H9 (cell line): ENCODE measurements at regions not wholly inside any gene's neighbourhood (a gene's known extent, or its start where the extent isn't known, plus 50 kb on each side); places are given as distances from the start of the nearest gene placed in this dataset.

ENCODE experiments used
- DNase-seq: peaks from one replicate; pipeline ENCODE4 v3.0.0-alpha.2; 2017
- H2AFZ ChIP-seq: one replicate; pipeline ENCODE4 v1.6.1; 2013; ENCODE audit warnings: mild to moderate bottlenecking, low read length, control low read depth, moderate library complexity
- H2AK5ac ChIP-seq: 2 replicates; pipeline ENCODE4 v1.6.1; 2013; ENCODE audit warnings: low read length, control low read depth, mixed read lengths; ENCODE audit not compliant: insufficient read length
- H2BK120ac ChIP-seq: one replicate; pipeline ENCODE4 v1.6.1; 2013; ENCODE audit warnings: low read depth, mild to moderate bottlenecking, low read length, control low read depth, inconsistent platforms; ENCODE audit not compliant: poor library complexity, severe bottlenecking
- H2BK12ac ChIP-seq: 2 replicates; pipeline ENCODE4 v1.6.1; 2013; ENCODE audit warnings: low read length, control low read depth, mixed read lengths, low read depth; ENCODE audit not compliant: insufficient read length
- H2BK15ac ChIP-seq: 2 replicates; pipeline ENCODE4 v1.6.1; 2013; ENCODE audit warnings: low read depth, low read length, control low read depth
- H2BK20ac ChIP-seq: one replicate; pipeline ENCODE4 v1.6.1; 2013; ENCODE audit warnings: low read depth, mild to moderate bottlenecking, low read length, control low read depth, inconsistent platforms; ENCODE audit not compliant: poor library complexity, severe bottlenecking
- H2BK5ac ChIP-seq: 2 replicates; pipeline ENCODE4 v1.6.1; 2013; ENCODE audit warnings: low read length, control low read depth, mixed read lengths; ENCODE audit not compliant: insufficient read length
- H3K14ac ChIP-seq: 2 replicates; pipeline ENCODE4 v1.6.1; 2013; ENCODE audit warnings: low read length, control low read depth; ENCODE audit not compliant: insufficient read depth
- H3K18ac ChIP-seq: 2 replicates; pipeline ENCODE4 v1.6.1; 2013; ENCODE audit warnings: low read depth, mild to moderate bottlenecking, mixed read lengths, low read length, control low read depth; ENCODE audit not compliant: insufficient read length
- H3K23ac ChIP-seq: 2 replicates; pipeline ENCODE4 v1.6.1; 2013; ENCODE audit warnings: low read length, control low read depth, mixed read lengths, low read depth; ENCODE audit not compliant: insufficient read length
- H3K23me2 ChIP-seq: 2 replicates; pipeline ENCODE4 v1.6.1; 2013; ENCODE audit warnings: low read depth, mild to moderate bottlenecking, mixed read lengths, low read length, control low read depth; ENCODE audit not compliant: insufficient read length, poor library complexity, severe bottlenecking
- H3K27ac ChIP-seq: 2 replicates; pipeline ENCODE4 v1.5.1; 2013; ENCODE audit warnings: low read length, control low read depth, mixed read lengths, low read depth; ENCODE audit not compliant: insufficient read length
- H3K27me3 ChIP-seq: 2 replicates; pipeline ENCODE4 v1.6.1; 2013; ENCODE audit warnings: low read length, control low read depth, inconsistent platforms; ENCODE audit not compliant: insufficient read depth
- H3K4ac ChIP-seq: 2 replicates; pipeline ENCODE4 v1.6.1; 2013; ENCODE audit warnings: low read depth, mild to moderate bottlenecking, control low read depth, inconsistent platforms, low read length, moderate library complexity
- H3K4me1 ChIP-seq: 2 replicates; pipeline ENCODE4 v1.6.1; 2013; ENCODE audit warnings: low read length, control low read depth, inconsistent platforms; ENCODE audit not compliant: insufficient read depth
- H3K4me2 ChIP-seq: 2 replicates; pipeline ENCODE4 v1.6.1; 2013; ENCODE audit warnings: low read length, control low read depth, mixed read lengths; ENCODE audit not compliant: insufficient read length, insufficient read depth
- H3K56ac ChIP-seq: 2 replicates; pipeline ENCODE4 v1.6.1; 2013; ENCODE audit warnings: low read depth, mild to moderate bottlenecking, mixed read lengths, low read length, control low read depth; ENCODE audit not compliant: insufficient read length
- H3K79me1 ChIP-seq: 2 replicates; pipeline ENCODE4 v1.6.1; 2013; ENCODE audit warnings: low read depth, mild to moderate bottlenecking, moderate library complexity, low read length, control low read depth, inconsistent platforms; ENCODE audit not compliant: insufficient read depth, poor library complexity, severe bottlenecking
- H3K79me2 ChIP-seq: 2 replicates; pipeline ENCODE4 v1.6.1; 2013; ENCODE audit warnings: low read length, control low read depth, inconsistent platforms; ENCODE audit not compliant: insufficient read depth
- H3K9ac ChIP-seq: 2 replicates; pipeline ENCODE4 v1.6.1; 2013; ENCODE audit warnings: low read length, control low read depth, mixed read lengths; ENCODE audit not compliant: insufficient read length; ENCODE audit errors: extremely low read depth
- H3K9me3 ChIP-seq: one replicate; pipeline ENCODE4 v1.6.1; 2013; ENCODE audit warnings: low read depth, low read length, inconsistent platforms; ENCODE audit not compliant: control insufficient read depth
- H3T11ph ChIP-seq: one replicate; pipeline ENCODE4 v1.6.1; 2013; ENCODE audit warnings: mild to moderate bottlenecking, low read length, control low read depth, inconsistent platforms
- H4K20me1 ChIP-seq: one replicate; pipeline ENCODE4 v1.6.1; 2013; ENCODE audit not compliant: control insufficient read depth, insufficient read length, insufficient read depth
- H4K5ac ChIP-seq: 2 replicates; pipeline ENCODE4 v1.6.1; 2013; ENCODE audit warnings: low read depth, mild to moderate bottlenecking, mixed read lengths, low read length, control low read depth; ENCODE audit not compliant: insufficient read length
- H4K8ac ChIP-seq: replicated peaks from 2 replicates; pipeline ENCODE4 v1.6.1; 2013; ENCODE audit warnings: low read length, control low read depth, mixed read lengths, low read depth; ENCODE audit not compliant: insufficient read length
- H4K91ac ChIP-seq: 2 replicates; pipeline ENCODE4 v1.6.1; 2013; ENCODE audit warnings: low read depth, mild to moderate bottlenecking, moderate library complexity, mixed read lengths, low read length, control low read depth; ENCODE audit not compliant: insufficient read length
- H3K27ac Mint-ChIP-seq, 3 experiments: 2 replicates in 2 of 3; 3 replicates in 1 of 3; pipeline ENCODE4 v1.8.0; 2020 to 2021; ENCODE audit warnings: mixed read lengths in 3 of 3, mild to moderate bottlenecking in 1 of 3, moderate library complexity in 1 of 3
- H3K27me3 Mint-ChIP-seq: 2 replicates; pipeline ENCODE4 v1.8.0; 2021; ENCODE audit warnings: low read depth, mild to moderate bottlenecking, moderate library complexity, mixed read lengths
- H3K36me3 Mint-ChIP-seq, 3 experiments: 2 replicates in 2 of 3; 3 replicates in 1 of 3; pipeline ENCODE4 v1.8.0; 2020 to 2021; ENCODE audit warnings: low read depth in 3 of 3, mixed read lengths in 3 of 3; ENCODE audit not compliant: insufficient read depth in 1 of 3
- H3K4me1 Mint-ChIP-seq, 2 experiments: 2 replicates each; pipeline ENCODE4 v1.8.0; 2020; ENCODE audit warnings: mixed read lengths in 2 of 2
- H3K4me3 Mint-ChIP-seq, 2 experiments: 2 replicates in 1 of 2; 3 replicates in 1 of 2; pipeline ENCODE4 v1.8.0; 2020 to 2021; ENCODE audit warnings: mild to moderate bottlenecking in 2 of 2, mixed read lengths in 2 of 2, moderate library complexity in 1 of 2
- H3K9me3 Mint-ChIP-seq, 2 experiments: 2 replicates in 1 of 2; 3 replicates in 1 of 2; pipeline ENCODE4 v1.8.0; 2020; ENCODE audit warnings: mild to moderate bottlenecking in 2 of 2, mixed read lengths in 2 of 2, moderate library complexity in 1 of 2
- CTCF ChIP-seq: fragments of 200-600 bp; sonication (generic); conservative IDR thresholded peaks from 3 replicates; pipeline ENCODE4 v1.8.0; 2021; ENCODE audit warnings: antibody characterized with exemption, mild to moderate bottlenecking
- WGBS: extraction: QIAGEN DNeasy Blood & Tissue Kit; methylation state at CpG from one replicate; pipeline ENCODE4 v1.1.7; 2013; ENCODE audit warnings: missing lambda C conversion rate, low lambda C conversion rate, mixed read lengths; ENCODE audit not compliant: insufficient read length; ENCODE audit errors: extremely low coverage; 5-methylcytosine and 5-hydroxymethylcytosine counted together

- Histone ChIP-seq H4K5ac (no peak overlapping the region), H2BK15ac (no peak overlapping the region), H2BK120ac (no peak overlapping the region), H3K27ac (no peak overlapping the region), H3K4ac (no peak overlapping the region), H2BK12ac (no peak overlapping the region), H3K4me2 (no peak overlapping the region), H3T11ph (no peak overlapping the region), H2BK20ac (no peak overlapping the region), H3K9ac (no peak overlapping the region), H3K18ac (no peak overlapping the region), H2AK5ac (no peak overlapping the region), H4K91ac (no peak overlapping the region), H4K20me1 (no peaks in the 10 kb centered on the region), H3K4me1 (no peaks in the 10 kb centered on the region; the same call in 1 of the 2 replicates), H2AFZ (no peak overlapping the region), H4K8ac (no peak overlapping the region), H3K56ac (no peak overlapping the region), H3K79me2 (no peaks in the 10 kb centered on the region), H3K23ac (no peak overlapping the region), H3K9me3 (no peaks in the 10 kb centered on the region), H3K79me1 (no peaks in the 10 kb centered on the region), H2BK5ac (no peak overlapping the region), H3K27me3 (no peaks in the 10 kb centered on the region), H3K14ac (no peak overlapping the region), H3K23me2 (no peaks in the 10 kb centered on the region)
- TF ChIP-seq CTCF, result no peak
- no CpG with 5 or more reads among the region's 2 CpGs for WGBS
- no peaks in the 10 kb centered on the region; a peak in 1 of 5 replicates for H3K9me3 Mint-ChIP-seq
- H3K36me3 Mint-ChIP-seq, result no peaks in the 10 kb centered on the region
- DNase-seq, result no peak
- no peaks in the 10 kb centered on the region for H3K27me3 Mint-ChIP-seq
- no peak overlapping the region for H3K27ac Mint-ChIP-seq
- peaks cover 0 to 3% of the 10 kb centered on the region in 2 experiments; a peak in 1 of 4 replicates for H3K4me1 Mint-ChIP-seq
- no peak overlapping the region for H3K4me3 Mint-ChIP-seq
Measured at GRCh38 chr2:185894223-185894622, 155.6 kb downstream of the FSIP2 start.
